PC-3 (cell line): ENCODE measurements at regions not wholly inside any gene's neighbourhood (a gene's known extent, or its start where the extent isn't known, plus 50 kb on each side); places are given as distances from the start of the nearest gene placed in this dataset.

Experiments
- ATAC-seq: fragments of 200-7000 bp; cut with Tn5 transposase; 2 replicates; pipeline ENCODE4 v1.9.1; 2020; ENCODE audit warnings: mild to moderate bottlenecking, moderate library complexity
- BruUV-seq: library from RNA; stranded (reverse); fragments of 400-500 nt; replicated peaks from 2 replicates; lab custom pipeline; 2021; lab: Mats Ljungman, UMichigan
- CTCF ChIA-PET: fragments of 300-600 bp; sonication (Branson Sonifier 250); formaldehyde crosslinking; loops from one replicate; lab custom pipeline; 2022; ENCODE audit warnings: antibody characterized with exemption; lab: Charles Lee
- POLR2A ChIA-PET: fragments of 300-600 bp; sonication (Branson Sonifier 250); formaldehyde crosslinking; loops from one replicate; lab custom pipeline; 2022; ENCODE audit warnings: antibody characterized with exemption; ENCODE audit not compliant: unreplicated experiment; lab: Charles Lee
- DNase-seq: peaks from one replicate; pipeline ENCODE4 v3.0.0-alpha.2; 2015
- H2AFZ ChIP-seq: fragments of 300-600 bp; sonication (generic); 2 replicates; pipeline ENCODE4 v1.6.0; 2016; ENCODE audit warnings: antibody characterized with exemption, low read length
- H3F3A ChIP-seq: fragments of 300-600 bp; sonication (generic); one replicate; pipeline ENCODE4 v1.6.0; 2017; ENCODE audit warnings: antibody characterized with exemption, low read length, control low read depth, mild to moderate bottlenecking; ENCODE audit not compliant: unreplicated experiment
- H3K27ac ChIP-seq: fragments of 300-600 bp; sonication (generic); 2 replicates; pipeline ENCODE4 v1.5.1; 2016; ENCODE audit warnings: mild to moderate bottlenecking, low read length
- H3K27me3 ChIP-seq: fragments of 300-600 bp; sonication (generic); 2 replicates; pipeline ENCODE4 v1.6.1; 2016; ENCODE audit warnings: low read length, mixed read lengths
- H3K36me3 ChIP-seq: fragments of 300-600 bp; sonication (generic); 2 replicates; pipeline ENCODE4 v1.6.1; 2016; ENCODE audit warnings: low read depth, mixed run types, low read length, mixed read lengths
- H3K4me1 ChIP-seq: fragments of 300-600 bp; sonication (generic); 2 replicates; pipeline ENCODE4 v1.5.1; 2016; ENCODE audit warnings: low read length; ENCODE audit not compliant: insufficient read depth
- H3K4me2 ChIP-seq: fragments of 300-600 bp; sonication (generic); 2 replicates; pipeline ENCODE4 v1.6.0; 2016; ENCODE audit warnings: low read length
- H3K4me3 ChIP-seq: fragments of 300-600 bp; sonication (generic); 2 replicates; pipeline ENCODE4 v1.5.1; 2016; ENCODE audit warnings: mild to moderate bottlenecking, low read length, mixed read lengths
- H3K79me2 ChIP-seq: fragments of 300-600 bp; sonication (generic); 2 replicates; pipeline ENCODE4 v1.6.1; 2017; ENCODE audit warnings: low read length, mixed read lengths
- H3K9ac ChIP-seq: fragments of 300-600 bp; sonication (generic); 2 replicates; pipeline ENCODE4 v1.6.0; 2016; ENCODE audit warnings: mild to moderate bottlenecking, low read length
- H3K9me2 ChIP-seq: fragments of 300-600 bp; sonication (generic); replicated peaks from 2 replicates; pipeline ENCODE4 v1.6.1; 2016; ENCODE audit warnings: mixed run types, low read length, mixed read lengths
- H3K9me3 ChIP-seq: fragments of 300-600 bp; sonication (generic); 2 replicates; pipeline ENCODE4 v1.6.1; 2016; ENCODE audit warnings: low read length, mixed read lengths
- H4K20me1 ChIP-seq: fragments of 300-600 bp; sonication (generic); 2 replicates; pipeline ENCODE4 v1.6.1; 2016; ENCODE audit warnings: low read length, mixed read lengths
- EZH2 ChIP-seq: fragments of 300-600 bp; sonication (generic); IDR thresholded peaks from one replicate; pipeline ENCODE4 v1.6.1; 2017; ENCODE audit warnings: antibody characterized with exemption, mild to moderate bottlenecking, low read length; ENCODE audit not compliant: unreplicated experiment
- EZH2phosphoT487 ChIP-seq: fragments of 300-600 bp; sonication (generic); IDR thresholded peaks from 2 replicates; pipeline ENCODE4 v1.6.1; 2018; ENCODE audit warnings: mild to moderate bottlenecking, antibody characterized with exemption, low read length, borderline replicate concordance
- intact Hi-C: fragments of 100-400 bp; cut with micrococcal nuclease; formaldehyde crosslinking; loops from 2 replicates; pipeline ENCODE4 v1.9.0; 2023
- TF ChIP-seq, protein P1 (sequence below): fragments of 300-600 bp; sonication (generic); conservative IDR thresholded peaks from 2 replicates; pipeline ENCODE4 v1.5.1; 2017; ENCODE audit warnings: antibody characterized with exemption, low read depth, mild to moderate bottlenecking, low read length

- POLR2A ChIA-PET = no interaction called here
- TF ChIP-seq EZH2 = no peak
- TF ChIP-seq, protein P1, sequence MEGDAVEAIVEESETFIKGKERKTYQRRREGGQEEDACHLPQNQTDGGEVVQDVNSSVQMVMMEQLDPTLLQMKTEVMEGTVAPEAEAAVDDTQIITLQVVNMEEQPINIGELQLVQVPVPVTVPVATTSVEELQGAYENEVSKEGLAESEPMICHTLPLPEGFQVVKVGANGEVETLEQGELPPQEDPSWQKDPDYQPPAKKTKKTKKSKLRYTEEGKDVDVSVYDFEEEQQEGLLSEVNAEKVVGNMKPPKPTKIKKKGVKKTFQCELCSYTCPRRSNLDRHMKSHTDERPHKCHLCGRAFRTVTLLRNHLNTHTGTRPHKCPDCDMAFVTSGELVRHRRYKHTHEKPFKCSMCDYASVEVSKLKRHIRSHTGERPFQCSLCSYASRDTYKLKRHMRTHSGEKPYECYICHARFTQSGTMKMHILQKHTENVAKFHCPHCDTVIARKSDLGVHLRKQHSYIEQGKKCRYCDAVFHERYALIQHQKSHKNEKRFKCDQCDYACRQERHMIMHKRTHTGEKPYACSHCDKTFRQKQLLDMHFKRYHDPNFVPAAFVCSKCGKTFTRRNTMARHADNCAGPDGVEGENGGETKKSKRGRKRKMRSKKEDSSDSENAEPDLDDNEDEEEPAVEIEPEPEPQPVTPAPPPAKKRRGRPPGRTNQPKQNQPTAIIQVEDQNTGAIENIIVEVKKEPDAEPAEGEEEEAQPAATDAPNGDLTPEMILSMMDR = no peak
- TF ChIP-seq EZH2phosphoT487 = no peak
- CTCF ChIA-PET = no interaction called here
- no peaks in the 10 kb centered on the region for H3K79me2 ChIP-seq
- no peak for DNase-seq
- H3F3A ChIP-seq = no peaks in the 10 kb centered on the region
- H3K9me2 ChIP-seq = no peaks in the 10 kb centered on the region
- intact Hi-C loops = no loop called here
- no TSS peak for BruUV-seq
- H3K36me3 ChIP-seq = no peaks in the 10 kb centered on the region
- ATAC-seq = no peak
- H4K20me1 ChIP-seq = no peaks in the 10 kb centered on the region
- no peak overlapping the region for H3K9ac ChIP-seq
- no peak overlapping the region for H2AFZ ChIP-seq
- no peaks in the 10 kb centered on the region for H3K27me3 ChIP-seq
- H3K4me3 ChIP-seq = no peak overlapping the region
- no peak overlapping the region for H3K4me2 ChIP-seq
- H3K9me3 ChIP-seq = no peaks in the 10 kb centered on the region
- no peak overlapping the region for H3K27ac ChIP-seq
- no peaks in the 10 kb centered on the region for H3K4me1 ChIP-seq
These were observed 380.9 kb upstream of the RARB start for GRCh38 chr3:25046911-25047771.

DNA sequence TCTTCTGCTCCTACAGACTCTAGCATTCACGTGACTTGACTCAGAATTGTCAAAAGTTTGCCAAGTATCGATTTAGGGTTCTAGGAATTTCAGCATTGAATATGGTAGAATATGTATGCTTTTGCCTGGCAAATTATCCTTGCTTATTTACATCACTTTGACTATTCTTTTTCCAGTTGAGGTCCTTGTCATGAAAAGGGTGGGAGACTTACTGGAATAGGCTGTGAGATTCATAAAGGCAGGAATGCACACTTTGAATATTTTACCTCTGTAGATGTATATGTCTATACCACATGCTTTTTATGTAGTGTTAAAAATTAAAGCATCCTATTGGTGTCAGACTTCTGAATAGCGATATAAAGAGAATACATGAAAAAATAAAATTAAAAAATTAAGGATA lies 378.8 kb upstream of the RARB start:
- Histone ChIP-seq H3K36me3 (no peaks in the 10 kb centered on the region), H3K4me1 (no peaks in the 10 kb centered on the region), H4K20me1 (no peaks in the 10 kb centered on the region), H3K9ac (no peak overlapping the region), H3K4me2 (no peak overlapping the region), H3K79me2 (no peaks in the 10 kb centered on the region), H3K9me3 (no peaks in the 10 kb centered on the region), H3F3A (no peaks in the 10 kb centered on the region), H3K4me3 (no peak overlapping the region), H3K27ac (no peak overlapping the region), H3K9me2 (no peaks in the 10 kb centered on the region), H3K27me3 (no peaks in the 10 kb centered on the region), H2AFZ (no peak overlapping the region)
- ChIA-PET POLR2A (no interaction called here), CTCF (interaction anchor here (0.6 kb wide), 1 partner anchor 546 kb away, joined by 6 read pairs; no protein-coding TSS in a partner anchor)
- ATAC-seq (no peak), DNase-seq (no peak)
- BruUV-seq = no TSS peak
- TF ChIP-seq EZH2 = no peak
- TF ChIP-seq EZH2phosphoT487 = no peak
- intact Hi-C loops = no loop called here

DNA sequence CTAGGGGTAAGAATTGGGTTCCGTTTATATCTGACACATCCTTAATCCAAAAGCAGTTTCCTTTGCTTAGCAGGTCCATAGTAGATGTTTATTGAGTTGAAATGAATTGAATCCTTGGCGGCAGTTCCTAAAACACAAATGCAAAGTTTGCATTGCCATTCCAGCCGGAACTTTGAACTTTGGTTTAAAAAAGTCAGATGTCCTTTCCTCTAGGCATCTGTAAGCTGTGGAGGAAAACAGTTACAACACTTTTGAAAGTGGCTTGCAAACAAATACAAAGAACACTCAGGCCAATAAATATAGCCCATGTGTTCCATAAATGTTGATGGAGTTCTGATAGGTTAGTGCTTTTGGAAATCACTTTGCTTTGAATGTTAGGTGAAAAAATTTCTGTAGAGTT lies 374.7 kb upstream of the RARB start:
- intact Hi-C loops = no loop called here
- Histone ChIP-seq H3K27ac (no peak overlapping the region), H3K9me2 (no peaks in the 10 kb centered on the region), H3K79me2 (no peaks in the 10 kb centered on the region), H3K4me1 (no peaks in the 10 kb centered on the region), H3K4me3 (no peak overlapping the region), H3K9me3 (no peaks in the 10 kb centered on the region), H3K36me3 (no peaks in the 10 kb centered on the region), H4K20me1 (no peaks in the 10 kb centered on the region), H3F3A (no peaks in the 10 kb centered on the region), H2AFZ (no peak overlapping the region), H3K27me3 (no peaks in the 10 kb centered on the region), H3K9ac (no peak overlapping the region), H3K4me2 (no peak overlapping the region)
- BruUV-seq = no TSS peak
- POLR2A ChIA-PET = no interaction called here
- ATAC-seq (no peak), DNase-seq (no peak)
- no peak for TF ChIP-seq EZH2phosphoT487
- TF ChIP-seq, protein P1 = no peak
- TF ChIP-seq EZH2 = no peak
- CTCF ChIA-PET = no interaction called here
